Large intestine (tissue), 3 donors: ENCODE measurements at regions not wholly inside any gene's neighbourhood (a gene's known extent, or its start where the extent isn't known, plus 50 kb on each side); places are given as distances from the start of the nearest gene placed in this dataset.
"Not testable (repeated sequence)": the region's sequence is repeated elsewhere in the genome, so short reads cannot be mapped to it uniquely, and the experiment has no call there.

Experiments
- DNase-seq, 2 donors: peaks; one replicate each; pipeline versions ENCODE4 v3.0.0 to v3.0.0-alpha.2; 2013
- H3K27ac ChIP-seq: one replicate; pipeline ENCODE4 v1.5.1; 2013; ENCODE audit warnings: low read length
- H3K27me3 ChIP-seq: 2 replicates; pipeline ENCODE4 v1.6.1; 2013; ENCODE audit warnings: low read length; ENCODE audit not compliant: control insufficient read depth, insufficient read depth
- H3K36me3 ChIP-seq: 2 replicates; pipeline ENCODE4 v1.6.1; 2013; ENCODE audit warnings: low read length; ENCODE audit not compliant: control insufficient read depth, insufficient read depth
- H3K4me1 ChIP-seq: one replicate; pipeline ENCODE4 v1.6.1; 2013; ENCODE audit warnings: low read length; ENCODE audit not compliant: control insufficient read depth, insufficient read depth
- H3K4me3 ChIP-seq: one replicate; pipeline ENCODE4 v1.5.1; 2013; ENCODE audit warnings: low read length
- H3K9me3 ChIP-seq: one replicate; pipeline ENCODE4 v1.6.1; 2013; ENCODE audit warnings: mild to moderate bottlenecking, low read depth, low read length, moderate library complexity; ENCODE audit not compliant: control insufficient read depth
- WGBS: methylation state at CpG from one replicate; pipeline ENCODE4 v1.1.5; 2013; ENCODE audit warnings: low lambda C conversion rate; ENCODE audit not compliant: insufficient coverage; 5-methylcytosine and 5-hydroxymethylcytosine counted together

- DNase-seq, H3K27me3 ChIP-seq, H3K36me3 ChIP-seq, H3K4me1 ChIP-seq, H3K27ac ChIP-seq, H3K9me3 ChIP-seq, H3K4me3 ChIP-seq: not testable (repeated sequence)
- WGBS: no CpG with 5 or more reads among the region's 1 CpG
Measured at GRCh38 chrY:7588176-7588575, 676.6 kb upstream of the AMELY start.

- Histone ChIP-seq H3K9me3 (no peaks in the 10 kb centered on the region), H3K4me3 (no peak overlapping the region), H3K27me3 (no peaks in the 10 kb centered on the region), H3K4me1 (no peaks in the 10 kb centered on the region), H3K36me3 (no peaks in the 10 kb centered on the region), H3K27ac (no peak overlapping the region)
- no CpG with 5 or more reads among the region's 4 CpGs for WGBS
- DNase-seq: no peak
Measured at GRCh38 chrY:7562541-7562940, 651.0 kb upstream of the AMELY start.

GRCh38 chrY:7557675-7558074 lies 646.1 kb upstream of the AMELY start:
- Histone ChIP-seq H3K4me1 (no peaks in the 10 kb centered on the region), H3K9me3 (no peaks in the 10 kb centered on the region), H3K4me3 (no peak overlapping the region)

DNA sequence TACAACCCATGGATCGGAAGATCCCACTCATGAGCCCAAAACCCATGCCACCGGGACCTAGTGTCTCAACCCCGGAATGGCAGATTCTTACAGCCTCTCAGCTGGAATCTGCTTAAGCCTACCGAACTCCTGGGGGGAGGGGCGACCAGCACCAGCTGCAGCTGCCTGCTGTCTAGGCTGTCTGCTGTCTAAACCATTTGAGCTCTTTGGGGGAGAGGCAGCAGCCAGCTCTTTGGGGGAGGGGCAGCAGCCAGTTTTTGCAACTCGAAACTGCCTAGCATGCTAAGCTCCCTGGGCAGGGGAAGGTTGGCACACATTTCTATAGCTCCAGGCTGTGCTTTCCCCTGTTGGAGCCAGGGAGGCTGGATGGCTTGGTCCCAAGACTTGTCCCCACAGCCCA lies 643.5 kb upstream of the AMELY start:
- no peaks in the 10 kb centered on the region for H3K27me3 ChIP-seq
- H3K36me3 ChIP-seq: no peaks in the 10 kb centered on the region
- H3K4me1 ChIP-seq: no peaks in the 10 kb centered on the region
- no CpG with 5 or more reads among the region's 6 CpGs for WGBS
- H3K9me3 ChIP-seq: no peaks in the 10 kb centered on the region
- no peak for DNase-seq
- no peak overlapping the region for H3K4me3 ChIP-seq
- no peak overlapping the region for H3K27ac ChIP-seq

More at GRCh38 chrY:7557675-7558074, 646.1 kb upstream of the AMELY start:
- WGBS: no CpG with 5 or more reads among the region's 7 CpGs
- Histone ChIP-seq H3K27me3 (no peaks in the 10 kb centered on the region), H3K36me3 (no peaks in the 10 kb centered on the region), H3K27ac (no peak overlapping the region)
- DNase-seq: no peak

DNA sequence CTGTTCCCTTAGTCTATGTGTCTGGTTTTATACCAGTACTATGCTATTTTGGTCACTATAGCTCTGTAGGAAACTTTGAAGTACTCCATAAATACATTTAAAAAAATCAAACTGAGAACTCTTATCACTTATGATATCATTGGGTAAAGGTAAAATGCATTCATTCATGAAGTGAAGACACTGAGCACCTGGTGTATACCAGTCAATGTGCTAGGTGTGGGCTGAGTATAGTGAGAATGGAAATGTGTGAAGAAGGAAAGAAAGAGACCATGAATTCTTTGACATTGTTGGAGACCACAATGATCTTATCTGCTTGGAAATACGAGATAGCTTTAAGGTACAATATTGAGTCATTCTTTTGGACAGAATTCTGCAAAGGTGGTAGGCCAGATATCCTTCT lies 633.5 kb upstream of the AMELY start:
- Histone ChIP-seq H3K27ac (no peak overlapping the region), H3K4me3 (no peak overlapping the region), H3K4me1 (no peaks in the 10 kb centered on the region), H3K9me3 (no peaks in the 10 kb centered on the region), H3K27me3 (no peaks in the 10 kb centered on the region), H3K36me3 (no peaks in the 10 kb centered on the region)
- no CpG with 5 or more reads among the region's 1 CpG for WGBS
- DNase-seq: no peak

DNA sequence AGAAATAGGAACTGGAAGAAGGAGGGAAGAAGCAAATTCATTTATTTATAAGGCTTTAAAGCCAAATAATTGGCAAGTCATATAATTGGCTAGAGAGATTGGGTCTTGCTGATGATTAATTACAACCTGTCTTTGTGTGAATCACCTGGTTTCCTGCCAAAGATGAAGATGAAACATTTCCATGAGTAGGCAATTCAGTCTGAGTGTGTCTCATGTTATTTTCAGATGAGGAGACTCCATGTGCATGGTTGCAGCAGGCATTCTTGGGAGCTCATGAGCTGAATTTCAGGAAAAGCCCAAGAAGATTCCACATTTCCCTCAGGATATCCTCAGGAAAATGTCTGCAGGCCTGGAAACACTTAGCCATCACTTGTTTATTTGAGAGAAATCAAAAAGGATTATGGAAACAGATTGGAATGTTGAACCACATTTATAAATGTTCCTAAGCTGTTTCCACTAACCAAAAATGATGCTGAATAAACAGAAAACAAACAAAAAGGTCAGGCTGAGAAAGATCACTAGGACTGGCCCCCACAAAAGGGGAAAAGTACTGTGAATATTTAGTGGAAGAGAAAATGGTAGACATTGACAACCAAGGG lies 632.7 kb upstream of the AMELY start:
- DNase-seq: no peak
- Histone ChIP-seq H3K4me3 (no peak overlapping the region), H3K36me3 (no peaks in the 10 kb centered on the region), H3K27me3 (no peaks in the 10 kb centered on the region), H3K27ac (no peak overlapping the region), H3K9me3 (no peaks in the 10 kb centered on the region), H3K4me1 (no peaks in the 10 kb centered on the region)

DNA sequence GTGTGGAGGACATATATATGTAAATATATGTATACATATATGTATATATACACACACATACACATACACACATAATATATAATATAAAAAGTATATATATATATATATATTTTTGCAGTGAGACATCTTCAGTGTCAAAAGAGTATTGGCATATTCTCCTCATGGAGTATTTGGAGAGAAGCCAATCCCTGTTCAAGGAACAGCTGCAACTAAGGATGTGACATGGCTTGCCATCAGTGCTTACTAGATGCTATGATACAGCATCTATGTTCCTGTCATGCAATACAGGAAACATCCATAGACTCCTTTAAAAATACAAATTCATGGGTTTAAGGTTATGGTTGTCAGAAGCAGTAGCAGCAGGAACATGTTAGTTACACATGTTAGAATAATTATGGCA lies 632.0 kb upstream of the AMELY start:
- no peaks in the 10 kb centered on the region for H3K4me1 ChIP-seq
- DNase-seq: no peak
- no peaks in the 10 kb centered on the region for H3K36me3 ChIP-seq
- H3K27ac ChIP-seq: no peak overlapping the region
- H3K9me3 ChIP-seq: no peaks in the 10 kb centered on the region
- no peaks in the 10 kb centered on the region for H3K27me3 ChIP-seq
- H3K4me3 ChIP-seq: no peak overlapping the region

DNA sequence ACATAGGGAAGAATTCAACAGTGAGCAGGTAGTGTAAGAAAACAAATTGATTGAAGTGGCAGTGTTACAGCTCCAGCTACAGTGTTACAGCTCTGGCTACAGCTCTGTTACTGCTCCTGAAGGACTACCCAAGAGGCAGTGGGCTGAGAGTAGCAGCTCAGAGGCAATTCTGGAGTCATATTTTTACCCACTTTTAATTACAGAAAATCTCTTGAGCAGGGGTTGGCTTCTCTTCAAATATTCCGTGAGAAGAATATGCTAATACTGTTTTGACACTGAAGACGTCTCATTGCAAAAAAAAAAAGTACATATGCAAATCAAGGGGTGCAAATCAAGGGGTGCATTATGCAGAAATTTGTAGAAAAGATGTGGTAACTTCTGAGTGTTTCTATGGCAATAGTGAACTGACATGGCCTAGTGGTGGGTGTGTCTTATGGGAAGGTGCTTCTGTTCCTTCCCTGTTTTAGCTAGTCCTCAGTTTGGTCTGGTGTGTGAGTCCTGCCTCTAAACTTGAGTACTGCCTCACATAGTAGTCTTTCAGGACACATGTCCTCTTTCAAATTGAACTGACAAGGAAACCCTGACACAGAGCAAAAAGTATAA lies 630.8 kb upstream of the AMELY start:
- Histone ChIP-seq H3K4me3 (no peak overlapping the region), H3K27me3 (no peaks in the 10 kb centered on the region), H3K36me3 (no peaks in the 10 kb centered on the region), H3K4me1 (no peaks in the 10 kb centered on the region), H3K9me3 (no peaks in the 10 kb centered on the region), H3K27ac (no peak overlapping the region)
- DNase-seq: no peak
- WGBS: no CpG with 5 or more reads among the region's 2 CpGs

- no CpG with 5 or more reads among the region's 2 CpGs for WGBS
- Histone ChIP-seq H3K4me3 (no peak overlapping the region), H3K27ac (no peak overlapping the region), H3K4me1 (no peaks in the 10 kb centered on the region), H3K9me3 (no peaks in the 10 kb centered on the region), H3K27me3 (no peaks in the 10 kb centered on the region), H3K36me3 (no peaks in the 10 kb centered on the region)
- no peak for DNase-seq
Measured at GRCh38 chrY:7529396-7529795, 617.8 kb upstream of the AMELY start.

- not testable (repeated sequence) for DNase-seq, H3K27me3 ChIP-seq, H3K4me3 ChIP-seq, H3K27ac ChIP-seq, H3K4me1 ChIP-seq, H3K36me3 ChIP-seq, H3K9me3 ChIP-seq
- WGBS: 80% methylated on average over 1 of the region's 4 CpGs
Measured at GRCh38 chrY:7527568-7527967, 616.0 kb upstream of the AMELY start.

DNA sequence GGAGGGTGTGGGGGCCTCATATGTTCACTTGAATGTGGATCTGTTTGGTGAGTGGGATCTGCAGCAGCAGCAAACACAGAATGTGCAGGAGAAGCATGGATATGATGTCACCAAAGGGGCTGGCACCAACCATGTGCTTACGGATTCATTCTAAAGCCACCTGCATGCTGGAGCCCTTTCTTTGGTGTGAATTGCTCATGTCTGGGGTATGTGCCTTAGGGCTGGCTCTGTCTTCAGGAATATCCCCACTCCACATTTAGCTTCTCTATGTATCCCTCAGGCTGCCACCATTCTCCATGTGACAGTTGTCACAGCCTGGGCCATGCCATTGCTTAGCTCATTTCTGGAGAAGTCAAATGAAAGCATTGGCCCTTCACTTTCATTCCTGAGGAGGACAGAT lies 606.8 kb upstream of the AMELY start:
- no peak for DNase-seq
- H3K27ac ChIP-seq: no peak overlapping the region
- H3K4me3 ChIP-seq: no peak overlapping the region
- WGBS: no CpG with 5 or more reads among the region's 1 CpG
- H3K9me3 ChIP-seq: no peaks in the 10 kb centered on the region
- no peaks in the 10 kb centered on the region for H3K27me3 ChIP-seq
- no peaks in the 10 kb centered on the region for H3K4me1 ChIP-seq
- H3K36me3 ChIP-seq: no peaks in the 10 kb centered on the region
